Mesendoderm (in vitro differentiated cells): ENCODE measurements at regions not wholly inside any gene's neighbourhood (a gene's known extent, or its start where the extent isn't known, plus 50 kb on each side); places are given as distances from the start of the nearest gene placed in this dataset.

ENCODE experiments used
- DNase-seq: peaks from one replicate; pipeline ENCODE4 v3.0.0; 2013
- H2AK5ac ChIP-seq: 2 replicates; pipeline ENCODE4 v1.6.1; 2013; ENCODE audit warnings: low read length, inconsistent platforms
- H2BK120ac ChIP-seq: 2 replicates; pipeline ENCODE4 v1.6.1; 2013; ENCODE audit warnings: low read depth, mild to moderate bottlenecking, low read length, moderate library complexity, mixed read lengths
- H2BK15ac ChIP-seq: replicated peaks from 2 replicates; pipeline ENCODE4 v1.6.1; 2013; ENCODE audit warnings: low read depth, mild to moderate bottlenecking, moderate library complexity
- H2BK5ac ChIP-seq: 2 replicates; pipeline ENCODE4 v1.6.1; 2013; ENCODE audit warnings: low read length, inconsistent platforms
- H3K18ac ChIP-seq: 2 replicates; pipeline ENCODE4 v1.6.1; 2013; ENCODE audit warnings: mild to moderate bottlenecking, low read length, mixed read lengths
- H3K23ac ChIP-seq: one replicate; pipeline ENCODE4 v1.6.1; 2013; ENCODE audit warnings: low read length
- H3K27ac ChIP-seq: 2 replicates; pipeline ENCODE4 v1.5.1; 2013; ENCODE audit warnings: low read depth, mild to moderate bottlenecking, inconsistent platforms, low read length, moderate library complexity
- H3K27me3 ChIP-seq: 2 replicates; pipeline ENCODE4 v1.6.1; 2013; ENCODE audit warnings: low read length, control low read depth, mild to moderate bottlenecking, inconsistent platforms; ENCODE audit not compliant: insufficient read depth, poor library complexity
- H3K36me3 ChIP-seq: 2 replicates; pipeline ENCODE4 v1.6.1; 2013; ENCODE audit warnings: low read length, inconsistent platforms; ENCODE audit not compliant: control insufficient read depth, insufficient read depth
- H3K4ac ChIP-seq: one replicate; pipeline ENCODE4 v1.6.1; 2013; ENCODE audit warnings: low read depth, mild to moderate bottlenecking, low read length, moderate library complexity
- H3K4me1 ChIP-seq: 2 replicates; pipeline ENCODE4 v1.6.1; 2013; ENCODE audit warnings: low read depth, low read length, inconsistent platforms; ENCODE audit not compliant: control insufficient read depth
- H3K4me2 ChIP-seq: 2 replicates; pipeline ENCODE4 v1.6.1; 2013; ENCODE audit warnings: low read length
- H3K4me3 ChIP-seq: 2 replicates; pipeline ENCODE4 v1.5.1; 2013; ENCODE audit warnings: mild to moderate bottlenecking, low read length
- H3K56ac ChIP-seq: one replicate; pipeline ENCODE4 v1.6.1; 2013; ENCODE audit warnings: low read length
- H3K79me1 ChIP-seq: 2 replicates; pipeline ENCODE4 v1.6.1; 2013; ENCODE audit warnings: low read length, inconsistent platforms
- H3K79me2 ChIP-seq: 2 replicates; pipeline ENCODE4 v1.6.1; 2013; ENCODE audit warnings: mild to moderate bottlenecking, low read length; ENCODE audit not compliant: control insufficient read depth, insufficient read depth
- H3K9ac ChIP-seq: 2 replicates; pipeline ENCODE4 v1.6.1; 2013; ENCODE audit warnings: low read length, inconsistent platforms
- H4K5ac ChIP-seq: one replicate; pipeline ENCODE4 v1.6.1; 2013; ENCODE audit warnings: low read length
- H4K8ac ChIP-seq: one replicate; pipeline ENCODE4 v1.6.1; 2013; ENCODE audit warnings: low read depth, mild to moderate bottlenecking, control low read depth, low read length, moderate library complexity
- WGBS: extraction: QIAGEN DNeasy Blood & Tissue Kit; methylation state at CpG from one replicate; pipeline ENCODE4 v1.1.7; 2013; ENCODE audit warnings: low lambda C conversion rate, missing lambda C conversion rate; ENCODE audit not compliant: insufficient coverage; ENCODE audit errors: extremely low coverage; 5-methylcytosine and 5-hydroxymethylcytosine counted together

GRCh38 chr1:64361974-64362373, 108.0 kb upstream of the CACHD1 start:
- Histone ChIP-seq H3K36me3 (no peaks in the 10 kb centered on the region), H2BK15ac (no peak overlapping the region), H3K4ac (no peak overlapping the region), H2AK5ac (no peak overlapping the region), H3K18ac (no peak overlapping the region), H4K8ac (no peak overlapping the region), H3K4me1 (peaks cover 11% of the 10 kb centered on the region), H3K79me1 (no peaks in the 10 kb centered on the region), H3K9ac (no peak overlapping the region), H2BK120ac (no peak overlapping the region), H3K27me3 (no peaks in the 10 kb centered on the region), H3K4me3 (no peak overlapping the region), H3K27ac (no peak overlapping the region), H3K23ac (no peak overlapping the region), H3K56ac (no peak overlapping the region), H2BK5ac (no peak overlapping the region), H4K5ac (no peak overlapping the region), H3K79me2 (no peaks in the 10 kb centered on the region), H3K4me2 (no peak overlapping the region)
- WGBS: no CpG with 5 or more reads among the region's 3 CpGs
- DNase-seq: no peak

- H4K8ac ChIP-seq: no peak overlapping the region
- no peaks in the 10 kb centered on the region for H3K79me2 ChIP-seq
- no peaks in the 10 kb centered on the region for H3K27me3 ChIP-seq
- no peaks in the 10 kb centered on the region for H3K79me1 ChIP-seq
- no peak overlapping the region for H3K18ac ChIP-seq
- H3K27ac ChIP-seq: no peak overlapping the region
- WGBS: no CpG with 5 or more reads among the region's 4 CpGs
- H3K9ac ChIP-seq: no peak overlapping the region
- no peak overlapping the region for H4K5ac ChIP-seq
- DNase-seq: no peak
- no peak overlapping the region for H2BK120ac ChIP-seq
- H3K4me1 ChIP-seq: peaks cover 6% of the 10 kb centered on the region
- H2AK5ac ChIP-seq: no peak overlapping the region
- H3K56ac ChIP-seq: no peak overlapping the region
- H3K36me3 ChIP-seq: no peaks in the 10 kb centered on the region
- no peak overlapping the region for H2BK15ac ChIP-seq
- H3K23ac ChIP-seq: no peak overlapping the region
- no peak overlapping the region for H3K4me3 ChIP-seq
- H3K4ac ChIP-seq: no peak overlapping the region
- H3K4me2 ChIP-seq: no peak overlapping the region
- H2BK5ac ChIP-seq: no peak overlapping the region
Measured at GRCh38 chr1:64363111-64363510, 106.8 kb upstream of the CACHD1 start.

GRCh38 chr1:64363616-64364015, 106.3 kb upstream of the CACHD1 start:
- no peaks in the 10 kb centered on the region for H3K27me3 ChIP-seq
- no peak overlapping the region for H4K8ac ChIP-seq
- no peak overlapping the region for H3K4ac ChIP-seq
- H3K79me1 ChIP-seq: no peaks in the 10 kb centered on the region
- no peak overlapping the region for H3K56ac ChIP-seq
- H3K79me2 ChIP-seq: no peaks in the 10 kb centered on the region
- H3K23ac ChIP-seq: no peak overlapping the region
- no peak for DNase-seq
- no peak overlapping the region for H3K4me3 ChIP-seq
- H3K18ac ChIP-seq: no peak overlapping the region
- H2BK120ac ChIP-seq: no peak overlapping the region
- no peak overlapping the region for H2BK5ac ChIP-seq
- no peak overlapping the region for H3K4me2 ChIP-seq
- H3K9ac ChIP-seq: no peak overlapping the region
- H2BK15ac ChIP-seq: no peak overlapping the region
- H3K4me1 ChIP-seq: peaks cover 6% of the 10 kb centered on the region
- no peaks in the 10 kb centered on the region for H3K36me3 ChIP-seq
- H3K27ac ChIP-seq: no peak overlapping the region
- H4K5ac ChIP-seq: no peak overlapping the region
- H2AK5ac ChIP-seq: no peak overlapping the region

GRCh38 chr1:64366821-64367220, 103.1 kb upstream of the CACHD1 start:
- H2BK15ac ChIP-seq: no peak overlapping the region
- no peak overlapping the region for H3K4me2 ChIP-seq
- no peak overlapping the region for H4K5ac ChIP-seq
- no peaks in the 10 kb centered on the region for H3K36me3 ChIP-seq
- no peak overlapping the region for H4K8ac ChIP-seq
- H3K27me3 ChIP-seq: no peaks in the 10 kb centered on the region
- WGBS: no CpG with 5 or more reads among the region's 2 CpGs
- no peak for DNase-seq
- no peak overlapping the region for H3K4me3 ChIP-seq
- H3K27ac ChIP-seq: no peak overlapping the region
- H3K79me2 ChIP-seq: no peaks in the 10 kb centered on the region
- H3K79me1 ChIP-seq: no peaks in the 10 kb centered on the region
- no peak overlapping the region for H3K18ac ChIP-seq
- H3K23ac ChIP-seq: no peak overlapping the region
- no peak overlapping the region for H2AK5ac ChIP-seq
- H3K56ac ChIP-seq: no peak overlapping the region
- H3K9ac ChIP-seq: no peak overlapping the region
- H2BK120ac ChIP-seq: no peak overlapping the region
- no peak overlapping the region for H2BK5ac ChIP-seq
- peaks cover 5% of the 10 kb centered on the region for H3K4me1 ChIP-seq
- H3K4ac ChIP-seq: no peak overlapping the region

- no peak overlapping the region for H3K4me2 ChIP-seq
- H3K27ac ChIP-seq: no peak overlapping the region
- no peak overlapping the region for H2BK120ac ChIP-seq
- H3K4me3 ChIP-seq: no peak overlapping the region
- no peak overlapping the region for H3K18ac ChIP-seq
- H3K36me3 ChIP-seq: no peaks in the 10 kb centered on the region
- H3K23ac ChIP-seq: no peak overlapping the region
- H4K8ac ChIP-seq: no peak overlapping the region
- H3K27me3 ChIP-seq: no peaks in the 10 kb centered on the region
- H3K9ac ChIP-seq: no peak overlapping the region
- no peak overlapping the region for H3K4ac ChIP-seq
- DNase-seq: no peak
- peaks cover 5% of the 10 kb centered on the region for H3K4me1 ChIP-seq
- no CpG with 5 or more reads among the region's 1 CpG for WGBS
- no peaks in the 10 kb centered on the region for H3K79me1 ChIP-seq
- H4K5ac ChIP-seq: no peak overlapping the region
- no peaks in the 10 kb centered on the region for H3K79me2 ChIP-seq
- H2BK5ac ChIP-seq: no peak overlapping the region
- no peak overlapping the region for H3K56ac ChIP-seq
- H2BK15ac ChIP-seq: no peak overlapping the region
- no peak overlapping the region for H2AK5ac ChIP-seq
Measured at GRCh38 chr1:64368344-64368743, 101.6 kb upstream of the CACHD1 start.

- Histone ChIP-seq H3K18ac (no peak overlapping the region), H4K8ac (no peak overlapping the region), H3K79me1 (no peaks in the 10 kb centered on the region), H3K79me2 (no peaks in the 10 kb centered on the region), H3K4me1 (no peaks in the 10 kb centered on the region), H3K23ac (no peak overlapping the region), H3K27ac (no peak overlapping the region), H3K27me3 (no peaks in the 10 kb centered on the region), H2BK120ac (no peak overlapping the region), H2BK5ac (no peak overlapping the region), H3K9ac (no peak overlapping the region), H3K4me3 (no peak overlapping the region), H3K4ac (no peak overlapping the region), H3K56ac (no peak overlapping the region), H3K4me2 (no peak overlapping the region), H2AK5ac (no peak overlapping the region), H2BK15ac (no peak overlapping the region), H4K5ac (no peak overlapping the region), H3K36me3 (no peaks in the 10 kb centered on the region)
- peak; percentile 81 for DNase-seq
- whole genome bisulfite sequencing: no CpG with 5 or more reads among the region's 7 CpGs
Measured at GRCh38 chr1:64378826-64379225, 91.1 kb upstream of the CACHD1 start.
